ENCODE measurements at regions not wholly inside any gene's neighbourhood (a gene's known extent, or its start where the extent isn't known, plus 50 kb on each side); places are given as distances from the start of the nearest gene placed in this dataset.
"Not testable (repeated sequence)": the region's sequence is repeated elsewhere in the genome, so short reads cannot be mapped to it uniquely, and the experiment has no call there.

DNA sequence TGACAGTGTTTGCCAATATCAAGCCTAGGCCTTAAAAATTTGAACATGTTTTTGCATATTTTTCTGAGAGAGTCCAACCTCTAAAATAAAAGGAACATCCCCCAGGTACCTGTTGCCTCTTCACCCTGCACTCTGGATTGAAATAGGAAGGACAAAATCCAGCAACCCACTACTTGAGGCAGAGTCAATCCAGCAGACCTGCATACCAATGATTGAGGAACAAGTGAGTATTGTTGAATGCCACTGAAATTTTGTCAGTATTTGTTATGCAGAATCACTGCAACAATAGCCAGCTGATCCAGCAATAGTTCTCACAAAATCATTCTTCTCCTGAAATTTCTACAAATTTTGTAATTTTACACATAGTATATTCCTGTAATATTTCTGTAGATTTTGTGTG lies 460.6 kb upstream of the FOXG1 start:
- Histone ChIP-seq H3K27ac (ENCODE audit: low read depth, low read length) (no peak overlapping the region), H3K36me3 (ENCODE audit: control insufficient read depth, low read length) (no peaks in the 10 kb centered on the region), H3F3A (ENCODE audit: control insufficient read depth, insufficient read depth) (no peaks in the 10 kb centered on the region), H3K4me1 (ENCODE audit: control insufficient read depth, low read length) (no peaks in the 10 kb centered on the region), H3K79me2 (ENCODE audit: control insufficient read depth, low read length) (no peaks in the 10 kb centered on the region), H4K20me1 (ENCODE audit: control insufficient read depth, insufficient read depth, low read depth, low read length) (no peaks in the 10 kb centered on the region), H3K9me3 (ENCODE audit: control insufficient read depth, insufficient read depth, low read length) (peaks cover 3% of the 10 kb centered on the region; the same call in 1 of the 2 replicates), H3K27me3 (ENCODE audit: control insufficient read depth, low read length) (no peaks in the 10 kb centered on the region), H3K9me2 (replicated peaks; ENCODE audit: control insufficient read depth, low read length) (no peaks in the 10 kb centered on the region), H3K4me2 (ENCODE audit: low read length) (no peak overlapping the region), H3K4me3 (ENCODE audit: low read length) (no peak overlapping the region)
- TF ChIP-seq, protein P1, sequence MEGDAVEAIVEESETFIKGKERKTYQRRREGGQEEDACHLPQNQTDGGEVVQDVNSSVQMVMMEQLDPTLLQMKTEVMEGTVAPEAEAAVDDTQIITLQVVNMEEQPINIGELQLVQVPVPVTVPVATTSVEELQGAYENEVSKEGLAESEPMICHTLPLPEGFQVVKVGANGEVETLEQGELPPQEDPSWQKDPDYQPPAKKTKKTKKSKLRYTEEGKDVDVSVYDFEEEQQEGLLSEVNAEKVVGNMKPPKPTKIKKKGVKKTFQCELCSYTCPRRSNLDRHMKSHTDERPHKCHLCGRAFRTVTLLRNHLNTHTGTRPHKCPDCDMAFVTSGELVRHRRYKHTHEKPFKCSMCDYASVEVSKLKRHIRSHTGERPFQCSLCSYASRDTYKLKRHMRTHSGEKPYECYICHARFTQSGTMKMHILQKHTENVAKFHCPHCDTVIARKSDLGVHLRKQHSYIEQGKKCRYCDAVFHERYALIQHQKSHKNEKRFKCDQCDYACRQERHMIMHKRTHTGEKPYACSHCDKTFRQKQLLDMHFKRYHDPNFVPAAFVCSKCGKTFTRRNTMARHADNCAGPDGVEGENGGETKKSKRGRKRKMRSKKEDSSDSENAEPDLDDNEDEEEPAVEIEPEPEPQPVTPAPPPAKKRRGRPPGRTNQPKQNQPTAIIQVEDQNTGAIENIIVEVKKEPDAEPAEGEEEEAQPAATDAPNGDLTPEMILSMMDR (IDR thresholded peaks at IDR 0.05; ENCODE audit: low read depth, low read length, poor library complexity, severe bottlenecking), result no peak
- no peak for TF ChIP-seq EZH2phosphoT487 (IDR thresholded peaks at IDR 0.05; ENCODE audit: borderline replicate concordance, low read length)

DNA sequence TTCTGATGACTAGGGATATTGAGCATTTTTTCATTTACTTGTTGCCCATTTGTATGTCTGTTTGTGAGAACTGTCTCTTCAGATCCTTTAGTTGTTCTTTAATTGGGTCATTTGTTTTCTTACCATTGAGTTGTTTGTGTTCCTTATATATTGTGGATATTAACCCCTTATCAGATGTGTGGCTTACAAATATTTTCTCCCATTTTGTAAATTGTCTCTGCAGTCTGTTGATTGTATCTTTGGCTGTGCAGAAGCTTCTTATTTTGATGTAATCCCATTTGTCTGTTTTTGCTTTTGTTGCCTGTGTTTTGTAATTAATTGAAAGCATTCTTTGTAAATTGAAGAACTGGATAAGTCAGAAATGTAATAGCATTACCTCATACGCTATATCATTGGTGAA lies 459.1 kb upstream of the FOXG1 start:
- H3K27me3 ChIP-seq (ENCODE audit: control insufficient read depth, low read length), result no peaks in the 10 kb centered on the region
- TF ChIP-seq, protein P1 (IDR thresholded peaks at IDR 0.05; ENCODE audit: low read depth, low read length, poor library complexity, severe bottlenecking), result no peak
- no peak for TF ChIP-seq EZH2phosphoT487 (IDR thresholded peaks at IDR 0.05; ENCODE audit: borderline replicate concordance, low read length)
- H3K9me2 ChIP-seq (replicated peaks; ENCODE audit: control insufficient read depth, low read length), result no peaks in the 10 kb centered on the region
- no peaks in the 10 kb centered on the region for H3K9me3 ChIP-seq (ENCODE audit: control insufficient read depth, insufficient read depth, low read length)
- no peaks in the 10 kb centered on the region for H3K4me1 ChIP-seq (ENCODE audit: control insufficient read depth, low read length)
- no peak overlapping the region for H3K4me2 ChIP-seq (ENCODE audit: low read length)
- H3K4me3 ChIP-seq (ENCODE audit: low read length), result no peak overlapping the region
- H3K79me2 ChIP-seq (ENCODE audit: control insufficient read depth, low read length), result no peaks in the 10 kb centered on the region
- no peak overlapping the region for H3K27ac ChIP-seq (ENCODE audit: low read depth, low read length)
- no peaks in the 10 kb centered on the region for H3F3A ChIP-seq (ENCODE audit: control insufficient read depth, insufficient read depth)
- no peaks in the 10 kb centered on the region for H3K36me3 ChIP-seq (ENCODE audit: control insufficient read depth, low read length)
- no peaks in the 10 kb centered on the region for H4K20me1 ChIP-seq (ENCODE audit: control insufficient read depth, insufficient read depth, low read depth, low read length)

DNA sequence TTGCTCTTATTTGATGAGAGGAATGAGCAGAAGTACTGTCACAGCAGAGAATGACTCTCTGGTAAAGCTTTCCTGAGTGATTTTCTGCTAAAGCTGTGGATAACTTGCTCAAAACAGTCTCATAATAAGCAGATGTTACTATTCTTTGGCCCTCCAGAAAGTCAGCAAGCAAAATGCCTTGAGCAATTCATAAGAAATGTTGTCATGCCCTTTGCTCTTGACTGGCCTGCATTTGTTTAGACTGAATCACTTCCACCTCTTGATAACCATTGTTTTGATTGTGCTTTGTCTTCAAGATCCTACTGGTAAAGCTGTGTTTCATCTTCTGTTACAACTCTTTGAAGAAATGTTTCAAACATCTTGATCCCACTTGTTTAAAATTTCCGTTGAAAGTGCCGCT lies 457.9 kb upstream of the FOXG1 start:
- no peaks in the 10 kb centered on the region for H3F3A ChIP-seq (ENCODE audit: control insufficient read depth, insufficient read depth)
- no peak overlapping the region for H3K4me2 ChIP-seq (ENCODE audit: low read length)
- no peaks in the 10 kb centered on the region for H3K79me2 ChIP-seq (ENCODE audit: control insufficient read depth, low read length)
- TF ChIP-seq, protein P1 (IDR thresholded peaks at IDR 0.05; ENCODE audit: low read depth, low read length, poor library complexity, severe bottlenecking), result no peak
- TF ChIP-seq EZH2phosphoT487 (IDR thresholded peaks at IDR 0.05; ENCODE audit: borderline replicate concordance, low read length), result no peak
- H3K4me3 ChIP-seq (ENCODE audit: low read length), result no peak overlapping the region
- H3K36me3 ChIP-seq (ENCODE audit: control insufficient read depth, low read length), result no peaks in the 10 kb centered on the region
- no peaks in the 10 kb centered on the region for H3K4me1 ChIP-seq (ENCODE audit: control insufficient read depth, low read length)
- no peaks in the 10 kb centered on the region for H3K9me3 ChIP-seq (ENCODE audit: control insufficient read depth, insufficient read depth, low read length)
- H3K27me3 ChIP-seq (ENCODE audit: control insufficient read depth, low read length), result no peaks in the 10 kb centered on the region
- no peaks in the 10 kb centered on the region for H4K20me1 ChIP-seq (ENCODE audit: control insufficient read depth, insufficient read depth, low read depth, low read length)
- H3K9me2 ChIP-seq (replicated peaks; ENCODE audit: control insufficient read depth, low read length), result no peaks in the 10 kb centered on the region
- H3K27ac ChIP-seq (ENCODE audit: low read depth, low read length), result no peak overlapping the region

DNA sequence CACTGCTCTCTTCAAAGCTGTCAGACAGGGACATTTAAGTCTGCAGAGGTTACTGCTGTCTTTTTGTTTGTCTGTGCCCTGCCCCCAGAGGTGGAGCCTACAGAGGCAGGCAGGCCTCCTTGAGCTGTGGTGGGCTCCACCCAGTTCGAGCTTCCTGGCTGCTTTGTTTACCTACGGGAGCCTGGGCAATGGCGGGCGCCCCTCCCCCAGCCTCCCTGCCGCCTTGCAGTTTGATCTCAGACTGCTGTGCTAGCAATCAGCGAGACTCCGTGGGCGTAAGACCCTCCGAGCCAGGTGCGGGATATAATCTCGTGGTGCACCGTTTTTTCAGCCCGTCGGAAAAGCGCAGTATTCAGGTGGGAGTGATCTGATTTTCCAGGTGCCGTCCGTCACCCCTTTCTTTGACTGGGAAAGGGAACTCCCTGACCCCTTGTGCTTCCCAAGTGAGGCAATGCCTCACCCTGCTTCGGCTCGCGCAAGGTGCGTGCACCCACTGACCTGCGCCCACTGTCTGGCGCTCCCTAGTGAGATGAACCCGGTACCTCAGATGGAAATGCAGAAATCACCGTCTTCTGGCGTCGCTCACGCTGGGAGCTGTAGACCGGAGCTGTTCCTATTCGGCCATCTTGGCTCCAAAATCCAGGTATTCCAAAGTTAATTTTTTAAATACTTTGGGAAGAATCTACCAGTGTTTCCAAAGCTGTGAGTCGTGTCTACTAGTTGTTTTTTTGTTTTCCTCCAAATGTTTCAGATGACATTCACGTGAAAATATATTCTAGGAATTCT lies 448.5 kb upstream of the FOXG1 start:
- not testable (repeated sequence) for H3K9me2 ChIP-seq (replicated peaks; ENCODE audit: control insufficient read depth, low read length); H3K79me2 ChIP-seq (ENCODE audit: control insufficient read depth, low read length); H3K4me3 ChIP-seq (ENCODE audit: low read length); H3K4me2 ChIP-seq (ENCODE audit: low read length); H3K9me3 ChIP-seq (ENCODE audit: control insufficient read depth, insufficient read depth, low read length); H3K36me3 ChIP-seq (ENCODE audit: control insufficient read depth, low read length); H3K27ac ChIP-seq (ENCODE audit: low read depth, low read length); H3K27me3 ChIP-seq (ENCODE audit: control insufficient read depth, low read length); H4K20me1 ChIP-seq (ENCODE audit: control insufficient read depth, insufficient read depth, low read depth, low read length); H3F3A ChIP-seq (ENCODE audit: control insufficient read depth, insufficient read depth); H3K4me1 ChIP-seq (ENCODE audit: control insufficient read depth, low read length)

All from DOHH2 (cell line).